ENCODE measurements at regions not wholly inside any gene's neighbourhood (a gene's known extent, or its start where the extent isn't known, plus 50 kb on each side); places are given as distances from the start of the nearest gene placed in this dataset.
"Not testable (repeated sequence)": the region's sequence is repeated elsewhere in the genome, so short reads cannot be mapped to it uniquely, and the experiment has no call there.

GRCh38 chr2:187610450-187610849, 56.2 kb upstream of the TFPI start:
- not testable (repeated sequence) for DNase-seq

- DNase-seq: no peak
Measured at GRCh38 chr2:187612857-187613256, 58.6 kb upstream of the TFPI start.

GRCh38 chr2:187614756-187615155, 60.5 kb upstream of the TFPI start:
- no peak for DNase-seq

- no peak for DNase-seq
Measured at GRCh38 chr2:187615364-187615763, 61.1 kb upstream of the TFPI start.

GRCh38 chr2:187615902-187616301, 61.7 kb upstream of the TFPI start:
- no peak for DNase-seq

GRCh38 chr2:187617120-187617519, 62.9 kb upstream of the TFPI start:
- no peak for DNase-seq

GRCh38 chr2:187617905-187618304, 63.7 kb upstream of the TFPI start:
- DNase-seq: peak; percentile 18

- DNase-seq: no peak
Measured at GRCh38 chr2:187618813-187619212, 64.6 kb upstream of the TFPI start.

- DNase-seq: no peak
Measured at GRCh38 chr2:187627153-187627552, 72.9 kb upstream of the TFPI start.

- DNase-seq: not testable (repeated sequence)
Measured at GRCh38 chr2:187636731-187637391, 82.6 kb upstream of the TFPI start.

GRCh38 chr2:187637392-187637740, 83.1 kb upstream of the TFPI start:
- not testable (repeated sequence) for DNase-seq

DNA sequence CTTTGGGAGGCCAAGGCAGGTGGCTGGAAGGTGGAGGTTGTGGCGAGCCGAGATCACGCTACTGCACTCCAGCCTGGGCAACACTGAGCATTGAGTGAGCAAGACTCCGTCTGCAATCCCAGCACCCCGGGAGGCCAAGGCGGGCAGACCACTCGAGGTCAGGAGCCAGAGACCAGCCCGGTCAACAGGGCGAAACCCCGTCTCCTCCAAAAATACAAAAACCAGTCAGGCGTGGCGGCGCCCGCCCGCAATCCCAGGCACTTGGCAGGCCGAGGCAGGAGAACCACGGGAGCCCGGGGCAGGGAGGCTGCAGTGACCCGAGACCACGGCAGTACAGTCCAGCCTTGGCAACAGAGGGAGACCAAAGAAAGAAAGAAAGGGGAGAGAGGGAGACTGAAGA, 83.5 kb upstream of the TFPI start:
- not testable (repeated sequence) for DNase-seq

DNA sequence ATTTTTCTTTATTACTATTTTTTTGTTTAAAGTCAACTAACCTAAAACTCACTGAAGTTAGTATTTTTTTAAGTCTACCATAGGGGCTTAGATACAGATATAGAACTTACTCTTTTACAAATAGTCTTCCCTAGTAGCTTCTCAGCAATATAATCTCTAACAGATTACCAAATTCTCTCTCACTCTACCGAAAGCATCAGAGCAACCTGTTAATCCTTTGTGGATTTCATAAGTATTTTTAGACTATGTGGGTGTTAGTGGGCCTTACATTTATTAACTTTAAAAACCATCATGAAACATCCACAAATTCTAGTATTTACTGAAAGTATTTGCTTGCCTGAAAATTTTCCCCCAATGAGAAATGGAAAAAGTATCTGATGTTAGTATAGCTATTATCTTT, 84.6 kb upstream of the TFPI start:
- no peak for DNase-seq

DNA sequence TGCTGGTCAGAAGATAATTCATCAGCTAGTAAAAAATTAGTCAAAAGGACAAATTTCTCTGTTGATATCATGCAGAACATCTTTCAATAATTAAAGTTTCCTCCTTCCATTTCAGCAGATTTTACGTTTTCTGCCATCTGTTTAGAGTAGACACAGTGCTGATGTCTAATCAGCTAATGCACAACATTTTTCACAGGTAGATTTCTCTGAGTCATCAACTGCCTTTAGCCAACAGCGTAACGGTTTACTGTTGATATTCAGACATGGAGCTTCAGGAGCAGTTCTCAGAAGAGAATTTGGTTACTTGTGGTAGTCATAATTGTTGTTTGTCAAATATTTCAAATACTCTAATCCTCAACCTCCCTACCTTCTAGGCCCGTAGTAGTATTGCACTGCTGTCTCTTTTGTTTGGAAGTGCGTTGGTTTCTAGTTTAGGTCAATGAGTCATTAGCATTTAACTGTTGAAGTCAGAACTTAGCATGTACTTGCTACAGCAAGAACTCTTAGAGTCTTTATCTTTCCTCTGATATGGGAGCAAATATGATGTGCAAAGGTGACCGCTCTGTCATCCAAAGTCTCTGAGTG, 86.8 kb upstream of the TFPI start:
- DNase-seq: no peak

DNA sequence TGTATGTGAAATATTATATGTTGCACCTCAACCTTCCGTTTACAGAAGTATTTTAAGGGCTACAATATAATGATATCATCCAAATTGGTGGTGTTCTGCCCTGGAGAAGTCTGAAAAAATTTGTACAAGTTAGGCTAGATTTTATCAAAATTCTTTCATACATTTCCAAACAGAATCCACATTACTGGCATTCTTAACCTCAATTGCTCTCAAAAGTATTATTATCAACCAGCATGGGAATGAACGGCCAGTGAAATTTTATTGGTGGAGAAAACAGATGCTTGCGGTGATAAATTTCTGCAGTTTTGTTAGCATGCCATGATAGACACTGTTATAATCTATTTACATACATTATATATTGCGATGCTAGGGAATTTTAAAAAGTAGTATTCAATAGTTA, 88.3 kb upstream of the TFPI start:
- DNase-seq: no peak

DNA sequence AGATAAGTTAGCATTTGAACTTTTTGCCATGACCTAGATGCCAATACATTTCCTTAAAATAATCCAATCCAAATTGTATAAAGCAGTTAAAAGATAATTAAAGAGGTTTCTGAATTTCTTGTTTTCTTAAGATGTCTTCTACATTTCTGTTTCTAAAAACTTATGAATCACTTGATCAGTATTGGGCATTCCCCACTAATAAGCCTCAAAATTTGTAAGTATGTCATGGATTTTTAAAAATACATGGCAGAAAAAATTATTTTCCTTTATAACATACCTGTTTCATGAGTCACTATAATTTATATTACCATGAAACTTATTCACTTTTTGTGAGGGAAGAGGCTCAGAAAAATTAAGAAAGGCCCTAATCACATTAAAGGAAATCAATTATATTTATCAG, 90.3 kb upstream of the TFPI start:
- DNase-seq: no peak

GRCh38 chr2:187644981-187645380, 90.7 kb upstream of the TFPI start:
- DNase-seq: no peak

- no peak for DNase-seq
Measured at GRCh38 chr2:187646556-187646955, 92.3 kb upstream of the TFPI start.

DNA sequence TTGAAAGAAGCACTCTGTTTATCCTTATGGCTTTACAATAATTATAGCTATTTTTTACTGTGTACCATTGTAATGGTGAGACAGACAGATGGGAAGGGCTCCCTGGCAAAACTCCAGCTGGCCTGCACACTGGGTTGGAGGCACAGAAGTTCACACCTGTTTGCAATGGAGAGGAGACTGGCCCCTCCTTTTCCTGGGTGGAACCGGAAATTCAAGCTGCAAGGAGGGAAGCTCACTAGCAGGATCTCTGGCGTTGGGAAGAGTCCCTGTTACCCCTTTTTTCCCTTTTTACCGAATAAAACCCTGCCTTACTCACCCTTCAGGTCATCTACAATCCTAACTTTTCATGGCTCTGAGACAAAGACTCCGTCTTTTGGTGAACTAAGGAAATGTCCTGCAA, 100.3 kb upstream of the TFPI start:
- peak; percentile 76 for DNase-seq

DNA sequence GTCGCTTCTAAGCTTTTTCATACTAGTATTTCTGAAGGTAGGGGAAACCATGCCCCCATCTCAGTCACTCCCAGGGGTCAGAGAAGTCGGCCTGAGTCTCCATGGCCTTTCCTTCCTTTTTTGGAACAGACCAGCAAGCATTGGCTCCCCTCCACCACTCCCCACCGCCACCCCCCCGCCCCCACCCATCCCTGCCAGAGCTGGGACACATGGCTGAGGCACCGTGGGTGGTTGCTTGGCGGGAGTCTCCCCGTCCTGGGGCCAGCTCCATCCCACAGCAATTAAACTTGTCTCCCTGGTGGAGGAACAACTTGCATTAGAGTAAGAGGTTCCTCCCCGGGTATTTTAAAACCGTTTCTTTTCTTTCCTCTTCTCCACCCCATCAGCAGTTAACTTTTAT, 100.8 kb upstream of the TFPI start:
- DNase-seq: no peak

DNA sequence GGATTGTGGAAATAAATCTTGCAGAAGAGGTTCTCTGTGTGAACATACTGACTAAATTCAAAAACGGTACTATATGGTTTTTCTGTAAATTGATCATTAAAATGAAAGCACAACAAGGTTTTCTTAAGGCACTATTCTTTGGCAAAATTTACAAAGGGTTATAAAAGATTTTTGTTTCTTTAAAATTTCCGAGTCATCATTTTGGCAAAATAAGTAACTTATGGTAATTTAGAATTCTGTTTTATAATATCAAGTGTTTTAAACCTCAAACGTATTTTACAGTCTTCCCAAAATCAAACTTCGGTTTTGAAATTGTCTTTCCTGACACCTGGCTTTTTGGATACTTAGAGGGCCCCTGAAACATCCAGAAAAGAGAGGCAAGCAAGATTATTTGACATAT, 101.9 kb upstream of the TFPI start:
- DNase-seq: no peak

DNA sequence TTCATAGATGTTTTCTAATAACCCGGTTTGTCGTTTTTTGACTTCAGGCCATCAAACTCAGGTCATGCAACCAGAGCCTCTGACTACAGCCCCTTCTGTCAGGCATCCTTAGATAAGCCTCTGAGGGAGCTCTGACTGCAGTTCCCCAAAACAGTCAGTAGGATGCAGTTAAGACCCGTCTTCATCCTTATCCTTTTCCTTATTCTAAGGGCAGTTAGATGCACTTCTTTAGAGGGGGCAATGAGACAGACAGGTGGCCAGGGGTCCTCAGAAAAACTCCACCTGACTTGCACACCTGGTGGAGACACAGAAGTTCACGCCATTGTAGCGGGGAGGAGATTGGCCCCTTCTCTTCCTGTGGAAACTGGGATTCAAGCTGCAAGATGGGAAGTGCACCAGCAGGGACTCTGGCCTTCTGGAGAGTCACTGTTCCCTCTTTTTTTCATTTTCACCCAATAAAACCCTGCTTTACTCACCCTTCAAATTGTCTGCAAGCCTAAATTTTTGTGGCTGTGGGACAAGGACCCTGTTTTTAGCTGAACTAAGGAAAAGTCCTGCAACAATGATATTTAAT, 104.8 kb upstream of the TFPI start:
- no peak for DNase-seq

GRCh38 chr2:187676050-187676449, 121.8 kb upstream of the TFPI start:
- not testable (repeated sequence) for DNase-seq

- DNase-seq: no peak
Measured at GRCh38 chr2:187679454-187679853, 125.2 kb upstream of the TFPI start.

- no peak for DNase-seq
Measured at GRCh38 chr2:187684174-187684573, 129.9 kb upstream of the TFPI start.

All from NCI-H345 (cell line).